ENCODE measurements at regions not wholly inside any gene's neighbourhood (a gene's known extent, or its start where the extent isn't known, plus 50 kb on each side); places are given as distances from the start of the nearest gene placed in this dataset.

DNA sequence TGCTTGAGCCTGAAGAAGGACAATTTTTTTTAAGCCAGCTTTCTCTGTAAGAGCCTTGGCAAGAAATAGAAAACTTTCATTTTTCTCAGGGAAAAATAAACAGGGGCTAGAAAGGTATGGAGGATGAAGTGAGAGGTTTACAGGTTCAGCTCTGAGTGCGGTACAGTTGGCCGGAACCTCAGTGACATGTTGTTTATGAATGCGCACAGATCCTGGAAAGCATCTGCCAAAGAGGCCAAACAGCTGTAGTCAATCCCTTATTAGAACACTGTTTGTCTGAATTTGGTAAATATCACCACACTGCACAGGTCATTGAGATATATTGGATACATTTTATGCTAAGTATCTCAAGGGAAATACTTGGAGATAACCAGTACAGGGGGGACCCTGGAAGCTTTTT is 561.8 kb upstream of the MDFIC2 start:
- no peaks in the 10 kb centered on the region for H3K4me1 ChIP-seq (replicated peaks in 1 of 2; ENCODE audit: control insufficient read depth in 2 of 2, insufficient read depth in 2 of 2, low read length in 2 of 2)
- H3K36me3 ChIP-seq (ENCODE audit: control insufficient read depth, insufficient read depth, low read length): no peaks in the 10 kb centered on the region
- ATAC-seq (no peak), FAIRE-seq (no peak), DNase-seq (ENCODE audit: extremely low read depth in 1 of 4, low spot score in 3 of 4) (no peak)
- no peak overlapping the region for H3K4me2 ChIP-seq (ENCODE audit: insufficient read depth, low read length)
- CTCF ChIA-PET (ENCODE audit: low intra/inter-chr PET ratio): no interaction called here
- no peak overlapping the region for H3K9ac ChIP-seq (ENCODE audit: insufficient read depth in 1 of 2, low read depth in 2 of 2, low read length in 2 of 2)
- POLR2A ChIA-PET: no interaction called here
- no peak overlapping the region for H3K4me3 ChIP-seq
- H3K79me2 ChIP-seq (ENCODE audit: control insufficient read depth, insufficient read depth, low read length): no peaks in the 10 kb centered on the region
- BruUV-seq (replicated peaks): no TSS peak
- no peaks in the 10 kb centered on the region for H4K20me1 ChIP-seq (replicated peaks; ENCODE audit: control insufficient read depth, insufficient read depth, low read length)
- H3K9me1 ChIP-seq (ENCODE audit: control insufficient read depth, insufficient read depth, low read length): no peaks in the 10 kb centered on the region
- H3K27me3 ChIP-seq (ENCODE audit: control insufficient read depth in 2 of 2, insufficient read depth in 2 of 2, low read length in 2 of 2): peaks cover 0 to 4% of the 10 kb centered on the region in 2 experiments; a peak in 1 of 5 replicates
- H2AFZ ChIP-seq (ENCODE audit: low read depth, low read length): no peak overlapping the region
- WGBS (ENCODE audit: insufficient coverage, low coverage, missing lambda C conversion rate): 38% methylated on average over 2 of the region's 3 CpGs
- intact Hi-C loops (cut with micrococcal nuclease): no loop called here
- TF ChIP-seq, protein P1, sequence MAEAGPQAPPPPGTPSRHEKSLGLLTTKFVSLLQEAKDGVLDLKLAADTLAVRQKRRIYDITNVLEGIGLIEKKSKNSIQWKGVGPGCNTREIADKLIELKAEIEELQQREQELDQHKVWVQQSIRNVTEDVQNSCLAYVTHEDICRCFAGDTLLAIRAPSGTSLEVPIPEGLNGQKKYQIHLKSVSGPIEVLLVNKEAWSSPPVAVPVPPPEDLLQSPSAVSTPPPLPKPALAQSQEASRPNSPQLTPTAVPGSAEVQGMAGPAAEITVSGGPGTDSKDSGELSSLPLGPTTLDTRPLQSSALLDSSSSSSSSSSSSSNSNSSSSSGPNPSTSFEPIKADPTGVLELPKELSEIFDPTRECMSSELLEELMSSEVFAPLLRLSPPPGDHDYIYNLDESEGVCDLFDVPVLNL (CRISPR knock-in tag; IDR thresholded peaks at IDR 0.05; ENCODE audit: low read depth): no peak
- TF ChIP-seq, protein P2, sequence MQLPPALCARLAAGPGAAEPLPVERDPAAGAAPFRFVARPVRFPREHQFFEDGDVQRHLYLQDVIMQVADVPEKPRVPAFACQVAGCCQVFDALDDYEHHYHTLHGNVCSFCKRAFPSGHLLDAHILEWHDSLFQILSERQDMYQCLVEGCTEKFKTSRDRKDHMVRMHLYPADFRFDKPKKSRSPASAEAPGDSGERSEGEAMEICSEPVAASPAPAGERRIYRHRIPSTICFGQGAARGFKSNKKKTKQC (CRISPR knock-in tag; IDR thresholded peaks at IDR 0.05): no peak
- TF ChIP-seq NBN (IDR thresholded peaks at IDR 0.05; ENCODE audit: low read depth): no peak
- TF ChIP-seq, protein P3, sequence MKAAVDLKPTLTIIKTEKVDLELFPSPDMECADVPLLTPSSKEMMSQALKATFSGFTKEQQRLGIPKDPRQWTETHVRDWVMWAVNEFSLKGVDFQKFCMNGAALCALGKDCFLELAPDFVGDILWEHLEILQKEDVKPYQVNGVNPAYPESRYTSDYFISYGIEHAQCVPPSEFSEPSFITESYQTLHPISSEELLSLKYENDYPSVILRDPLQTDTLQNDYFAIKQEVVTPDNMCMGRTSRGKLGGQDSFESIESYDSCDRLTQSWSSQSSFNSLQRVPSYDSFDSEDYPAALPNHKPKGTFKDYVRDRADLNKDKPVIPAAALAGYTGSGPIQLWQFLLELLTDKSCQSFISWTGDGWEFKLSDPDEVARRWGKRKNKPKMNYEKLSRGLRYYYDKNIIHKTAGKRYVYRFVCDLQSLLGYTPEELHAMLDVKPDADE (conservative IDR thresholded peaks at IDR 0.05; ENCODE audit: control insufficient read depth, low read depth, low read length): no peak
- no peak for TF ChIP-seq GTF2F1 (IDR thresholded peaks at IDR 0.05; ENCODE audit: low read depth, low read length)
- TF ChIP-seq NEUROD1 (IDR thresholded peaks at IDR 0.05; ENCODE audit: borderline replicate concordance, low read depth, low read length, partially characterized antibody): no peak
- no peak for TF ChIP-seq POLR2AphosphoS2 (IDR thresholded peaks at IDR 0.05; ENCODE audit: low read length)
- TF ChIP-seq MYBL2 (IDR thresholded peaks at IDR 0.05; ENCODE audit: low read depth): no peak
- no peak for TF ChIP-seq MYBL2 (CRISPR knock-in tag; IDR thresholded peaks at IDR 0.05; ENCODE audit: borderline replicate concordance)
- TF ChIP-seq, protein P4, sequence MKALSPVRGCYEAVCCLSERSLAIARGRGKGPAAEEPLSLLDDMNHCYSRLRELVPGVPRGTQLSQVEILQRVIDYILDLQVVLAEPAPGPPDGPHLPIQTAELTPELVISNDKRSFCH (CRISPR knock-in tag; IDR thresholded peaks at IDR 0.05): no peak
- TF ChIP-seq, protein P4 (tag; IDR thresholded peaks at IDR 0.05): no peak
- no peak for TF ChIP-seq ZNF121 (CRISPR knock-in tag; conservative IDR thresholded peaks at IDR 0.05)
- TF ChIP-seq, protein P5, sequence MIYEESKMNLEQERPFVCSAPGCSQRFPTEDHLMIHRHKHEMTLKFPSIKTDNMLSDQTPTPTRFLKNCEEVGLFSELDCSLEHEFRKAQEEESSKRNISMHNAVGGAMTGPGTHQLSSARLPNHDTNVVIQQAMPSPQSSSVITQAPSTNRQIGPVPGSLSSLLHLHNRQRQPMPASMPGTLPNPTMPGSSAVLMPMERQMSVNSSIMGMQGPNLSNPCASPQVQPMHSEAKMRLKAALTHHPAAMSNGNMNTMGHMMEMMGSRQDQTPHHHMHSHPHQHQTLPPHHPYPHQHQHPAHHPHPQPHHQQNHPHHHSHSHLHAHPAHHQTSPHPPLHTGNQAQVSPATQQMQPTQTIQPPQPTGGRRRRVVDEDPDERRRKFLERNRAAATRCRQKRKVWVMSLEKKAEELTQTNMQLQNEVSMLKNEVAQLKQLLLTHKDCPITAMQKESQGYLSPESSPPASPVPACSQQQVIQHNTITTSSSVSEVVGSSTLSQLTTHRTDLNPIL (CRISPR knock-in tag; IDR thresholded peaks at IDR 0.05): no peak
- TF ChIP-seq SMARCA5 (IDR thresholded peaks at IDR 0.05): no peak
- TF ChIP-seq GTF2E2 (tag; IDR thresholded peaks at IDR 0.05): no peak
- no peak for TF ChIP-seq PTBP1 (IDR thresholded peaks at IDR 0.05; ENCODE audit: low read depth, low read length)
- no peak overlapping the region for H3K27ac ChIP-seq (ENCODE audit: extremely low read depth, low read depth, low read length)
- no peaks in the 10 kb centered on the region for H3K9me3 ChIP-seq (replicated peaks; ENCODE audit: control insufficient read depth, insufficient read depth, low read depth, low read length)
- in situ Hi-C loops (cut with MboI): no loop called here
